ENCODE measurements at regions not wholly inside any gene's neighbourhood (a gene's known extent, or its start where the extent isn't known, plus 50 kb on each side); places are given as distances from the start of the nearest gene placed in this dataset.

- Histone ChIP-seq H3K9me3 (ENCODE audit: control insufficient read depth in 5 of 5, low read length in 5 of 5) (no peaks in the 10 kb centered on the region), H3K4me1 (ENCODE audit: control insufficient read depth in 5 of 5, insufficient read depth in 5 of 5, low read length in 5 of 5) (no peaks in the 10 kb centered on the region), H3K36me3 (ENCODE audit: control insufficient read depth in 5 of 5, insufficient read depth in 5 of 5, low read length in 5 of 5) (no peaks in the 10 kb centered on the region), H3K27me3 (ENCODE audit: control insufficient read depth in 5 of 5, insufficient read depth in 4 of 5, low read length in 5 of 5) (peaks cover 17 to 36% (median 19%) of the 10 kb centered on the region in 5 donors), H3K9ac (ENCODE audit: low read length in 5 of 5) (no peak overlapping the region), H3K27ac (ENCODE audit: low read depth, low read length) (no peak overlapping the region), H3K4me3 (ENCODE audit: low read depth in 1 of 5, low read length in 5 of 5) (no peak overlapping the region)
Observed at GRCh38 chr16:87067836-87068761, 249.1 kb downstream of the C16orf95 start.

GRCh38 chr16:87068762-87069150 is 248.4 kb downstream of the C16orf95 start:
- Histone ChIP-seq H3K4me3 (ENCODE audit: low read depth in 1 of 5, low read length in 5 of 5) (no peak overlapping the region), H3K36me3 (ENCODE audit: control insufficient read depth in 5 of 5, insufficient read depth in 5 of 5, low read length in 5 of 5) (no peaks in the 10 kb centered on the region), H3K27me3 (ENCODE audit: control insufficient read depth in 5 of 5, insufficient read depth in 4 of 5, low read length in 5 of 5) (peaks cover 15 to 33% (median 18%) of the 10 kb centered on the region in 5 donors), H3K4me1 (ENCODE audit: control insufficient read depth in 5 of 5, insufficient read depth in 5 of 5, low read length in 5 of 5) (no peaks in the 10 kb centered on the region), H3K9ac (ENCODE audit: low read length in 5 of 5) (no peak overlapping the region), H3K27ac (ENCODE audit: low read depth, low read length) (no peak overlapping the region), H3K9me3 (ENCODE audit: control insufficient read depth in 5 of 5, low read length in 5 of 5) (no peaks in the 10 kb centered on the region)

- H3K36me3 ChIP-seq (ENCODE audit: control insufficient read depth in 5 of 5, insufficient read depth in 5 of 5, low read length in 5 of 5) = no peaks in the 10 kb centered on the region
- no peak overlapping the region for H3K4me3 ChIP-seq (ENCODE audit: low read depth in 1 of 5, low read length in 5 of 5)
- no peaks in the 10 kb centered on the region for H3K9me3 ChIP-seq (ENCODE audit: control insufficient read depth in 5 of 5, low read length in 5 of 5)
- H3K27me3 ChIP-seq (ENCODE audit: control insufficient read depth in 5 of 5, insufficient read depth in 4 of 5, low read length in 5 of 5) = peaks cover 14 to 33% (median 22%) of the 10 kb centered on the region in 5 donors
- H3K27ac ChIP-seq (ENCODE audit: low read depth, low read length) = no peak overlapping the region
- no peak overlapping the region for H3K9ac ChIP-seq (ENCODE audit: low read length in 5 of 5)
- no peaks in the 10 kb centered on the region for H3K4me1 ChIP-seq (ENCODE audit: control insufficient read depth in 5 of 5, insufficient read depth in 5 of 5, low read length in 5 of 5)
Observed at GRCh38 chr16:87070657-87071056, 246.5 kb downstream of the C16orf95 start.

GRCh38 chr16:87072101-87072500 is 245.1 kb downstream of the C16orf95 start:
- Histone ChIP-seq H3K9ac (ENCODE audit: low read length in 5 of 5) (no peak overlapping the region), H3K9me3 (ENCODE audit: control insufficient read depth in 5 of 5, low read length in 5 of 5) (no peaks in the 10 kb centered on the region), H3K4me1 (ENCODE audit: control insufficient read depth in 5 of 5, insufficient read depth in 5 of 5, low read length in 5 of 5) (no peaks in the 10 kb centered on the region), H3K36me3 (ENCODE audit: control insufficient read depth in 5 of 5, insufficient read depth in 5 of 5, low read length in 5 of 5) (no peaks in the 10 kb centered on the region), H3K27me3 (ENCODE audit: control insufficient read depth in 5 of 5, insufficient read depth in 4 of 5, low read length in 5 of 5) (peaks cover 14 to 27% (median 17%) of the 10 kb centered on the region in 5 donors), H3K4me3 (ENCODE audit: low read depth in 1 of 5, low read length in 5 of 5) (no peak overlapping the region), H3K27ac (ENCODE audit: low read depth, low read length) (no peak overlapping the region)

GRCh38 chr16:87074641-87075318 is 242.4 kb downstream of the C16orf95 start:
- no peak overlapping the region for H3K27ac ChIP-seq (ENCODE audit: low read depth, low read length)
- peaks cover 0 to 5% (median 0%) of the 10 kb centered on the region in 5 donors for H3K9me3 ChIP-seq (ENCODE audit: control insufficient read depth in 5 of 5, low read length in 5 of 5)
- no peak overlapping the region for H3K9ac ChIP-seq (ENCODE audit: low read length in 5 of 5)
- peaks cover 3 to 30% (median 17%) of the 10 kb centered on the region in 5 donors for H3K27me3 ChIP-seq (ENCODE audit: control insufficient read depth in 5 of 5, insufficient read depth in 4 of 5, low read length in 5 of 5)
- no peak overlapping the region for H3K4me3 ChIP-seq (ENCODE audit: low read depth in 1 of 5, low read length in 5 of 5)
- H3K36me3 ChIP-seq (ENCODE audit: control insufficient read depth in 5 of 5, insufficient read depth in 5 of 5, low read length in 5 of 5) = no peaks in the 10 kb centered on the region
- H3K4me1 ChIP-seq (ENCODE audit: control insufficient read depth in 5 of 5, insufficient read depth in 5 of 5, low read length in 5 of 5) = no peaks in the 10 kb centered on the region

- H3K27me3 ChIP-seq (ENCODE audit: control insufficient read depth in 5 of 5, insufficient read depth in 4 of 5, low read length in 5 of 5) = peaks cover 3 to 29% (median 14%) of the 10 kb centered on the region in 5 donors
- no peak overlapping the region for H3K4me3 ChIP-seq (ENCODE audit: low read depth in 1 of 5, low read length in 5 of 5)
- no peaks in the 10 kb centered on the region for H3K36me3 ChIP-seq (ENCODE audit: control insufficient read depth in 5 of 5, insufficient read depth in 5 of 5, low read length in 5 of 5)
- peaks cover 2 to 12% (median 3%) of the 10 kb centered on the region in 5 donors for H3K9me3 ChIP-seq (ENCODE audit: control insufficient read depth in 5 of 5, low read length in 5 of 5)
- no peaks in the 10 kb centered on the region for H3K4me1 ChIP-seq (ENCODE audit: control insufficient read depth in 5 of 5, insufficient read depth in 5 of 5, low read length in 5 of 5)
- H3K27ac ChIP-seq (ENCODE audit: low read depth, low read length) = no peak overlapping the region
- H3K9ac ChIP-seq (ENCODE audit: low read length in 5 of 5) = no peak overlapping the region
Observed at GRCh38 chr16:87075319-87075860, 241.8 kb downstream of the C16orf95 start.

- H3K27me3 ChIP-seq (ENCODE audit: control insufficient read depth in 5 of 5, insufficient read depth in 4 of 5, low read length in 5 of 5) = peaks cover 0 to 23% (median 9%) of the 10 kb centered on the region in 5 donors
- no peak overlapping the region for H3K9ac ChIP-seq (ENCODE audit: low read length in 5 of 5)
- no peak overlapping the region for H3K4me3 ChIP-seq (ENCODE audit: low read depth in 1 of 5, low read length in 5 of 5)
- H3K27ac ChIP-seq (ENCODE audit: low read depth, low read length) = no peak overlapping the region
- H3K36me3 ChIP-seq (ENCODE audit: control insufficient read depth in 5 of 5, insufficient read depth in 5 of 5, low read length in 5 of 5) = no peaks in the 10 kb centered on the region
- H3K4me1 ChIP-seq (ENCODE audit: control insufficient read depth in 5 of 5, insufficient read depth in 5 of 5, low read length in 5 of 5) = no peaks in the 10 kb centered on the region
- peaks cover 5 to 21% (median 13%) of the 10 kb centered on the region in 5 donors for H3K9me3 ChIP-seq (ENCODE audit: control insufficient read depth in 5 of 5, low read length in 5 of 5)
Observed at GRCh38 chr16:87076331-87076949, 240.8 kb downstream of the C16orf95 start.

GRCh38 chr16:87076950-87077749 is 240.0 kb downstream of the C16orf95 start:
- no peaks in the 10 kb centered on the region for H3K36me3 ChIP-seq (ENCODE audit: control insufficient read depth in 5 of 5, insufficient read depth in 5 of 5, low read length in 5 of 5)
- H3K27ac ChIP-seq (ENCODE audit: low read depth, low read length) = no peak overlapping the region

GRCh38 chr16:87077750-87078127 is 239.5 kb downstream of the C16orf95 start:
- H3K4me3 ChIP-seq (ENCODE audit: low read depth in 1 of 5, low read length in 5 of 5) = no peak overlapping the region
- no peaks in the 10 kb centered on the region for H3K4me1 ChIP-seq (ENCODE audit: control insufficient read depth in 5 of 5, insufficient read depth in 5 of 5, low read length in 5 of 5)
- no peak overlapping the region for H3K9ac ChIP-seq (ENCODE audit: low read length in 5 of 5)
- no peak overlapping the region for H3K27ac ChIP-seq (ENCODE audit: low read depth, low read length)
- H3K27me3 ChIP-seq (ENCODE audit: control insufficient read depth in 5 of 5, insufficient read depth in 4 of 5, low read length in 5 of 5) = peaks cover 0 to 23% (median 9%) of the 10 kb centered on the region in 5 donors
- H3K9me3 ChIP-seq (ENCODE audit: control insufficient read depth in 5 of 5, low read length in 5 of 5) = peaks cover 7 to 33% (median 20%) of the 10 kb centered on the region in 5 donors
- no peaks in the 10 kb centered on the region for H3K36me3 ChIP-seq (ENCODE audit: control insufficient read depth in 5 of 5, insufficient read depth in 5 of 5, low read length in 5 of 5)

More at GRCh38 chr16:87076950-87077749, 240.0 kb downstream of the C16orf95 start:
- Histone ChIP-seq H3K9ac (ENCODE audit: low read length in 5 of 5) (no peak overlapping the region), H3K4me3 (ENCODE audit: low read depth in 1 of 5, low read length in 5 of 5) (no peak overlapping the region), H3K4me1 (ENCODE audit: control insufficient read depth in 5 of 5, insufficient read depth in 5 of 5, low read length in 5 of 5) (no peaks in the 10 kb centered on the region), H3K9me3 (ENCODE audit: control insufficient read depth in 5 of 5, low read length in 5 of 5) (peaks cover 5 to 28% (median 20%) of the 10 kb centered on the region in 5 donors), H3K27me3 (ENCODE audit: control insufficient read depth in 5 of 5, insufficient read depth in 4 of 5, low read length in 5 of 5) (peaks cover 0 to 23% (median 9%) of the 10 kb centered on the region in 5 donors)
